T-helper 2 cell treated with Interferon-gamma antibody and Interleukin-4, amounts not matched to agents 5 μg/mL and 100 μg/mL, for 36 hours (primary cell): ENCODE measurements at regions not wholly inside any gene's neighbourhood (a gene's known extent, or its start where the extent isn't known, plus 50 kb on each side); places are given as distances from the start of the nearest gene placed in this dataset.

Experiments
- DNase-seq: peaks from one replicate; pipeline ENCODE4 v3.0.0; 2021; ENCODE audit warnings: low spot score
- H3K27ac Mint-ChIP-seq: one replicate; pipeline ENCODE4 v1.8.0; 2021; ENCODE audit warnings: mild to moderate bottlenecking, mixed read lengths
- H3K27me3 Mint-ChIP-seq: one replicate; pipeline ENCODE4 v1.8.0; 2021; ENCODE audit warnings: low read depth, mixed read lengths
- H3K36me3 Mint-ChIP-seq: one replicate; pipeline ENCODE4 v1.8.0; 2021; ENCODE audit warnings: low read depth, mixed read lengths
- H3K4me1 Mint-ChIP-seq: one replicate; pipeline ENCODE4 v1.8.0; 2021; ENCODE audit warnings: low read depth, mixed read lengths
- H3K4me3 Mint-ChIP-seq: one replicate; pipeline ENCODE4 v1.8.0; 2022; ENCODE audit warnings: mild to moderate bottlenecking, moderate library complexity, mixed read lengths
- H3K9me3 Mint-ChIP-seq: one replicate; pipeline ENCODE4 v1.8.0; 2021; ENCODE audit warnings: mixed read lengths

- Mint-ChIP-seq H3K36me3 (no peaks in the 10 kb centered on the region), H3K4me3 (no peak overlapping the region), H3K27ac (no peak overlapping the region), H3K4me1 (no peaks in the 10 kb centered on the region), H3K27me3 (peaks cover 6% of the 10 kb centered on the region), H3K9me3 (no peaks in the 10 kb centered on the region)
- no peak for DNase-seq
These were observed 192.3 kb upstream of the FOXF1 start for GRCh38 chr16:86317813-86318650.

GRCh38 chr16:86319585-86320236 is 190.6 kb upstream of the FOXF1 start:
- Mint-ChIP-seq H3K36me3 (no peaks in the 10 kb centered on the region), H3K4me1 (no peaks in the 10 kb centered on the region), H3K27ac (no peak overlapping the region), H3K9me3 (no peaks in the 10 kb centered on the region), H3K4me3 (no peak overlapping the region), H3K27me3 (peaks cover 6% of the 10 kb centered on the region)
- DNase-seq: no peak

GRCh38 chr16:86320237-86320595 is 190.1 kb upstream of the FOXF1 start:
- H3K36me3 Mint-ChIP-seq: no peaks in the 10 kb centered on the region
- H3K27ac Mint-ChIP-seq: no peak overlapping the region
- no peaks in the 10 kb centered on the region for H3K9me3 Mint-ChIP-seq
- peaks cover 6% of the 10 kb centered on the region for H3K27me3 Mint-ChIP-seq
- H3K4me1 Mint-ChIP-seq: no peaks in the 10 kb centered on the region
- H3K4me3 Mint-ChIP-seq: no peak overlapping the region
- no peak for DNase-seq

GRCh38 chr16:86321491-86321890 is 188.8 kb upstream of the FOXF1 start:
- no peak overlapping the region for H3K4me3 Mint-ChIP-seq

GRCh38 chr16:86322283-86322682 is 188.0 kb upstream of the FOXF1 start:
- Mint-ChIP-seq H3K27ac (no peak overlapping the region), H3K9me3 (no peaks in the 10 kb centered on the region), H3K4me1 (no peaks in the 10 kb centered on the region), H3K36me3 (no peaks in the 10 kb centered on the region), H3K4me3 (no peak overlapping the region), H3K27me3 (peaks cover 6% of the 10 kb centered on the region)
- no peak for DNase-seq

More at GRCh38 chr16:86321491-86321890, 188.8 kb upstream of the FOXF1 start:
- no peaks in the 10 kb centered on the region for H3K9me3 Mint-ChIP-seq
- no peaks in the 10 kb centered on the region for H3K4me1 Mint-ChIP-seq
- H3K27me3 Mint-ChIP-seq: peaks cover 6% of the 10 kb centered on the region
- no peak for DNase-seq
- H3K36me3 Mint-ChIP-seq: no peaks in the 10 kb centered on the region
- no peak overlapping the region for H3K27ac Mint-ChIP-seq

- DNase-seq: no peak
- H3K27me3 Mint-ChIP-seq: peaks cover 6% of the 10 kb centered on the region
- no peaks in the 10 kb centered on the region for H3K9me3 Mint-ChIP-seq
- no peaks in the 10 kb centered on the region for H3K36me3 Mint-ChIP-seq
- no peaks in the 10 kb centered on the region for H3K4me1 Mint-ChIP-seq
- no peak overlapping the region for H3K4me3 Mint-ChIP-seq
- no peak overlapping the region for H3K27ac Mint-ChIP-seq
These were observed 187.5 kb upstream of the FOXF1 start for GRCh38 chr16:86322806-86323205.

- peaks cover 6% of the 10 kb centered on the region for H3K27me3 Mint-ChIP-seq
- no peak overlapping the region for H3K4me3 Mint-ChIP-seq
- DNase-seq: no peak
- H3K9me3 Mint-ChIP-seq: no peaks in the 10 kb centered on the region
- H3K27ac Mint-ChIP-seq: no peak overlapping the region
- H3K4me1 Mint-ChIP-seq: no peaks in the 10 kb centered on the region
- no peaks in the 10 kb centered on the region for H3K36me3 Mint-ChIP-seq
These were observed 186.0 kb upstream of the FOXF1 start for GRCh38 chr16:86324320-86324719.

- no peak overlapping the region for H3K27ac Mint-ChIP-seq
- H3K36me3 Mint-ChIP-seq: no peaks in the 10 kb centered on the region
- H3K27me3 Mint-ChIP-seq: peaks cover 10% of the 10 kb centered on the region
- H3K9me3 Mint-ChIP-seq: no peaks in the 10 kb centered on the region
- no peaks in the 10 kb centered on the region for H3K4me1 Mint-ChIP-seq
- DNase-seq: no peak
- no peak overlapping the region for H3K4me3 Mint-ChIP-seq
These were observed 185.0 kb upstream of the FOXF1 start for GRCh38 chr16:86325360-86325759.

GRCh38 chr16:86325895-86326294 is 184.4 kb upstream of the FOXF1 start:
- Mint-ChIP-seq H3K9me3 (no peaks in the 10 kb centered on the region), H3K27ac (no peak overlapping the region), H3K4me3 (no peak overlapping the region), H3K27me3 (peaks cover 10% of the 10 kb centered on the region), H3K36me3 (no peaks in the 10 kb centered on the region), H3K4me1 (no peaks in the 10 kb centered on the region)
- DNase-seq: no peak

- no peaks in the 10 kb centered on the region for H3K36me3 Mint-ChIP-seq
- no peak overlapping the region for H3K27ac Mint-ChIP-seq
- no peaks in the 10 kb centered on the region for H3K4me1 Mint-ChIP-seq
- peaks cover 8% of the 10 kb centered on the region for H3K27me3 Mint-ChIP-seq
- no peaks in the 10 kb centered on the region for H3K9me3 Mint-ChIP-seq
- DNase-seq: no peak
- H3K4me3 Mint-ChIP-seq: no peak overlapping the region
These were observed 183.0 kb upstream of the FOXF1 start for GRCh38 chr16:86327321-86327720.

GRCh38 chr16:86330906-86331305 is 179.4 kb upstream of the FOXF1 start:
- no peak overlapping the region for H3K4me3 Mint-ChIP-seq
- no peaks in the 10 kb centered on the region for H3K36me3 Mint-ChIP-seq
- H3K27ac Mint-ChIP-seq: no peak overlapping the region
- peaks cover 11% of the 10 kb centered on the region for H3K27me3 Mint-ChIP-seq
- no peaks in the 10 kb centered on the region for H3K4me1 Mint-ChIP-seq
- no peaks in the 10 kb centered on the region for H3K9me3 Mint-ChIP-seq
- DNase-seq: no peak

GRCh38 chr16:86334079-86334635 is 176.2 kb upstream of the FOXF1 start:
- DNase-seq: no peak
- H3K27ac Mint-ChIP-seq: no peak overlapping the region
- H3K36me3 Mint-ChIP-seq: no peaks in the 10 kb centered on the region
- peaks cover 11% of the 10 kb centered on the region for H3K27me3 Mint-ChIP-seq
- H3K4me3 Mint-ChIP-seq: no peak overlapping the region
- H3K4me1 Mint-ChIP-seq: no peaks in the 10 kb centered on the region
- H3K9me3 Mint-ChIP-seq: no peaks in the 10 kb centered on the region

GRCh38 chr16:86335266-86336172 is 174.8 kb upstream of the FOXF1 start:
- Mint-ChIP-seq H3K36me3 (no peaks in the 10 kb centered on the region), H3K9me3 (no peaks in the 10 kb centered on the region), H3K27me3 (peaks cover 6% of the 10 kb centered on the region), H3K27ac (no peak overlapping the region), H3K4me3 (no peak overlapping the region), H3K4me1 (no peaks in the 10 kb centered on the region)
- no peak for DNase-seq

- H3K4me3 Mint-ChIP-seq: no peak overlapping the region
- H3K27me3 Mint-ChIP-seq: peaks cover 14% of the 10 kb centered on the region
- no peaks in the 10 kb centered on the region for H3K36me3 Mint-ChIP-seq
- no peak overlapping the region for H3K27ac Mint-ChIP-seq
- no peak for DNase-seq
- no peaks in the 10 kb centered on the region for H3K4me1 Mint-ChIP-seq
- no peaks in the 10 kb centered on the region for H3K9me3 Mint-ChIP-seq
These were observed 173.2 kb upstream of the FOXF1 start for GRCh38 chr16:86337138-86337537.
